ENCODE measurements at regions not wholly inside any gene's neighbourhood (a gene's known extent, or its start where the extent isn't known, plus 50 kb on each side); places are given as distances from the start of the nearest gene placed in this dataset.

DNA sequence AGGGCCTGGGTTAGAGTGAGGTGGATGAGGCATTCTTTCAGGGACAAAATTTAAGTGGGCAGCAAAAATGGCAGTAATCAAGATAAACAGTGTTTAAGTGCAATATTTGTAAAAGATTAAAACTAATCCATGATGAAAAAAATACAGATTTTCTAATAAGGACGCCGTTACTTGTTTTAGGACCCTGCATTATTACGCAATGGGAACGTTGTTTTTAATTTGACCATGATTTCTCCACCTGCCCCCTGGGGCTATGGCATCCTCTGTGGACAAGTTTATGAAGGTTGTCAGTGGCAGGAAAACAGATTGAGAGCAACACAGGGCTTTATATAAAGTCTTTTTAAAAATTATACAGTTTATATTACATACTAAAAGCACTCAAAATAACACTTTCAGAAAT is 380.6 kb upstream of the PHF14 start:
- Histone ChIP-seq H2AK5ac (ENCODE audit: insufficient read length, low read length) (no peak overlapping the region), H3K18ac (ENCODE audit: insufficient read length, low read depth, low read length) (no peak overlapping the region), H2BK15ac (ENCODE audit: low read depth, low read length) (no peak overlapping the region), H3K27me3 (ENCODE audit: insufficient read depth, low read length) (no peaks in the 10 kb centered on the region), H3K9ac (ENCODE audit: extremely low read depth, insufficient read length, low read length) (no peak overlapping the region), H3T11ph (ENCODE audit: low read length) (no peak overlapping the region), H2BK5ac (ENCODE audit: insufficient read length, low read length) (no peak overlapping the region), H3K56ac (ENCODE audit: insufficient read length, low read depth, low read length) (no peak overlapping the region), H3K79me2 (ENCODE audit: insufficient read depth, low read length) (no peaks in the 10 kb centered on the region), H3K9me3 (ENCODE audit: control insufficient read depth, low read depth, low read length) (no peaks in the 10 kb centered on the region), H2BK12ac (ENCODE audit: insufficient read length, low read depth, low read length) (no peak overlapping the region), H4K5ac (ENCODE audit: insufficient read length, low read depth, low read length) (no peak overlapping the region), H4K91ac (ENCODE audit: insufficient read length, low read depth, low read length) (no peak overlapping the region), H3K4me1 (ENCODE audit: insufficient read depth, low read length) (no peaks in the 10 kb centered on the region), H4K20me1 (ENCODE audit: control insufficient read depth, insufficient read depth, insufficient read length) (no peaks in the 10 kb centered on the region), H3K4ac (ENCODE audit: low read depth, low read length) (no peak overlapping the region), H2BK120ac (ENCODE audit: low read depth, low read length, poor library complexity, severe bottlenecking) (no peak overlapping the region), H3K14ac (ENCODE audit: insufficient read depth, low read length) (no peak overlapping the region), H3K4me2 (ENCODE audit: insufficient read depth, insufficient read length, low read length) (no peak overlapping the region), H3K23me2 (ENCODE audit: insufficient read length, low read depth, low read length, poor library complexity, severe bottlenecking) (no peaks in the 10 kb centered on the region), H2BK20ac (ENCODE audit: low read depth, low read length, poor library complexity, severe bottlenecking) (no peak overlapping the region), H4K8ac (replicated peaks; ENCODE audit: insufficient read length, low read depth, low read length) (no peak overlapping the region), H3K79me1 (ENCODE audit: insufficient read depth, low read depth, low read length, poor library complexity, severe bottlenecking) (no peaks in the 10 kb centered on the region), H3K27ac (ENCODE audit: insufficient read length, low read depth, low read length) (no peak overlapping the region), H2AFZ (ENCODE audit: low read length) (no peak overlapping the region), H3K23ac (ENCODE audit: insufficient read length, low read depth, low read length) (no peak overlapping the region)
- H3K27me3 Mint-ChIP-seq (ENCODE audit: low read depth), result no peaks in the 10 kb centered on the region
- no peaks in the 10 kb centered on the region for H3K36me3 Mint-ChIP-seq (ENCODE audit: insufficient read depth in 1 of 3, low read depth in 3 of 3)
- H3K4me3 Mint-ChIP-seq, result no peak overlapping the region
- TF ChIP-seq CTCF (conservative IDR thresholded peaks at IDR 0.05), result no peak
- no peak overlapping the region for H3K27ac Mint-ChIP-seq
- no peaks in the 10 kb centered on the region for H3K9me3 Mint-ChIP-seq
- no peak for DNase-seq
- WGBS (ENCODE audit: extremely low coverage, insufficient read length, low lambda C conversion rate), result no CpG with 5 or more reads among the region's 4 CpGs
- 0 out of 4 replicates have a peak, but pooled peaks cover 0 to 4% of the 10 kb centered on the region in 2 experiments for H3K4me1 Mint-ChIP-seq

Data from H9 (cell line).